HL-60 (cell line): ENCODE measurements at regions not wholly inside any gene's neighbourhood (a gene's known extent, or its start where the extent isn't known, plus 50 kb on each side); places are given as distances from the start of the nearest gene placed in this dataset.

Experiments
- CTCF ChIP-seq: IDR thresholded peaks from one replicate; pipeline ENCODE4 v1.5.1; 2011; ENCODE audit warnings: low read length, control low read depth, inconsistent platforms; ENCODE audit not compliant: insufficient read depth
- GABPA ChIP-seq: IDR thresholded peaks from 2 replicates; pipeline ENCODE4 v1.6.1; 2012; ENCODE audit warnings: low read depth
- POLR2AphosphoS5 ChIP-seq: IDR thresholded peaks from 2 replicates; pipeline ENCODE4 v1.6.1; 2012; ENCODE audit warnings: low read depth
- REST ChIP-seq: IDR thresholded peaks from 2 replicates; pipeline ENCODE4 v1.6.1; 2012; ENCODE audit warnings: low read depth; ENCODE audit not compliant: insufficient replicate concordance

DNA sequence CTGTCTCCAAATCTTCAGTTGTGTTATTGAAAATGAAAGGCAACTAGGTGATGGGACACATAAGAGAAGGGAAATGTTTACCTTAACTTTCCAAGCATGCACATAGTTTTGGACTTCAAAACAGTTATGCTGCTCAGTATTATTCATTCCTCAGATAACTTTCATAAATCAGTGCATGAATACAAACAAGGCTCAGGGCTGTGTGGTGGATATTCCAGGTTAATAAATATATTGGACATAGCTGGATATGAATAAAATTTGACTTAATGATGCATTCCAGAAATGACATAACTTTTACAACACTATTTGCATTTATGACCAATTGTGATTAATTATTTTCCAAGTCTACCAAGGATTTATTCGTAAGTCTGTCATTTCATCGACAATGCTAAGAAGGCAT, 301.2 kb upstream of the ZNF804A start:
- TF ChIP-seq POLR2AphosphoS5, result no peak
- TF ChIP-seq CTCF, result no peak
- no peak for TF ChIP-seq REST
- no peak for TF ChIP-seq GABPA
